Medulla oblongata (tissue), 1 donor: ENCODE measurements at regions not wholly inside any gene's neighbourhood (a gene's known extent, or its start where the extent isn't known, plus 50 kb on each side); places are given as distances from the start of the nearest gene placed in this dataset.
"Not testable (repeated sequence)": the region's sequence is repeated elsewhere in the genome, so short reads cannot be mapped to it uniquely, and the experiment has no call there.

Source experiments
- DNase-seq: peaks from one replicate; pipeline ENCODE4 v3.0.0-alpha.2; 2015; ENCODE audit errors: extremely low spot score

GRCh38 chr4:189861101-189861500 lies 79.6 kb upstream of the FRG1 start:
- no peak for DNase-seq

- DNase-seq: no peak
These were observed 71.4 kb upstream of the FRG1 start for GRCh38 chr4:189869236-189869635.

- no peak for DNase-seq
These were observed 70.0 kb upstream of the FRG1 start for GRCh38 chr4:189870511-189871234.

GRCh38 chr4:189874591-189874990 lies 66.1 kb upstream of the FRG1 start:
- DNase-seq: no peak

- peak; percentile 10 for DNase-seq
These were observed 59.5 kb upstream of the FRG1 start for GRCh38 chr4:189881190-189881589.

- not testable (repeated sequence) for DNase-seq
These were observed 52.3 kb upstream of the FRG1 start for GRCh38 chr4:189888407-189888806.
